CD4-positive, alpha-beta T cell (primary cell): ENCODE measurements at regions not wholly inside any gene's neighbourhood (a gene's known extent, or its start where the extent isn't known, plus 50 kb on each side); places are given as distances from the start of the nearest gene placed in this dataset.

Experiments used
- ATAC-seq: fragments of 200-7000 bp; cut with Tn5 transposase; one replicate; pipeline ENCODE4 v1.10.0; 2022; ENCODE audit warnings: mild to moderate bottlenecking; ENCODE audit not compliant: poor library complexity
- CTCF ChIA-PET: fragments of 350-600 bp; sonication (Branson Sonifier 250); formaldehyde crosslinking; loops from one replicate; lab custom pipeline; 2021; ENCODE audit warnings: antibody characterized with exemption, inconsistent platforms; lab: Charles Lee
- POLR2A ChIA-PET: fragments of 350-600 bp; sonication (Branson Sonifier 250); formaldehyde crosslinking; loops from one replicate; lab custom pipeline; 2021; ENCODE audit warnings: antibody characterized with exemption, inconsistent platforms; lab: Charles Lee
- DNase-seq, 14 experiments: peaks; one replicate each; pipeline ENCODE4 v3.0.0-alpha.2; 2013 to 2020; ENCODE audit warnings: mixed read lengths in 2 of 14
- H3K27ac ChIP-seq, 2 donors: one replicate each; pipeline versions ENCODE4 v1.5.1 to v1.7.0; 2013; ENCODE audit warnings: low read length in 2 of 2, low read depth in 1 of 2, mild to moderate bottlenecking in 1 of 2
- H3K27me3 ChIP-seq, 2 experiments: 1 replicate in 1 of 2; 2 replicates in 1 of 2; pipeline versions ENCODE4 v1.6.1 to v1.7.0; 2013; ENCODE audit warnings: low read length in 2 of 2, control low read depth in 1 of 2, mild to moderate bottlenecking in 1 of 2, moderate library complexity in 1 of 2; ENCODE audit not compliant: insufficient read depth in 2 of 2, control insufficient read depth in 1 of 2
- H3K36me3 ChIP-seq: one replicate; pipeline ENCODE4 v1.6.1; 2013; ENCODE audit warnings: low read length, control low read depth; ENCODE audit not compliant: insufficient read depth
- H3K4me1 ChIP-seq: one replicate; pipeline ENCODE4 v1.6.1; 2013; ENCODE audit warnings: low read length, control low read depth; ENCODE audit not compliant: insufficient read depth
- H3K4me3 ChIP-seq: one replicate; pipeline ENCODE4 v1.5.1; 2013; ENCODE audit warnings: mild to moderate bottlenecking, low read length, moderate library complexity
- H3K9me3 ChIP-seq, 2 experiments: 1 replicate in 1 of 2; 2 replicates in 1 of 2; pipeline versions ENCODE4 v1.6.1 to v1.7.0; 2013; ENCODE audit warnings: low read length in 2 of 2, mild to moderate bottlenecking in 2 of 2, control low read depth in 1 of 2, moderate library complexity in 1 of 2; ENCODE audit not compliant: control insufficient read depth in 1 of 2, insufficient read depth in 1 of 2
- H3K27ac Mint-ChIP-seq: one replicate; pipeline ENCODE4 v1.8.0; 2020; ENCODE audit warnings: mixed read lengths
- H3K27me3 Mint-ChIP-seq: one replicate; pipeline ENCODE4 v1.8.0; 2021; ENCODE audit warnings: mixed read lengths
- H3K36me3 Mint-ChIP-seq: one replicate; pipeline ENCODE4 v1.8.0; 2021; ENCODE audit warnings: low read depth, mixed read lengths
- H3K4me1 Mint-ChIP-seq: one replicate; pipeline ENCODE4 v1.8.0; 2021; ENCODE audit warnings: low read depth, mixed read lengths
- H3K4me3 Mint-ChIP-seq: one replicate; pipeline ENCODE4 v1.8.0; 2020; ENCODE audit warnings: mild to moderate bottlenecking, mixed read lengths
- H3K9me3 Mint-ChIP-seq: one replicate; pipeline ENCODE4 v1.8.0; 2020; ENCODE audit warnings: mixed read lengths
- intact Hi-C, 2 experiments: fragments of 100-400 bp; cut with DNase I in 1 of 2; cut with micrococcal nuclease in 1 of 2; formaldehyde crosslinking; loops; one replicate each; pipeline versions ENCODE4 v1.15.1 to v1.9.0; 2023 to 2025; cut with DNase I, micrococcal nuclease
- TF ChIP-seq, protein P1 (sequence below): fragments of 200-600 bp; IDR thresholded peaks from one replicate; pipeline ENCODE4 v1.8.0; 2022; ENCODE audit warnings: antibody characterized with exemption, mild to moderate bottlenecking

DNA sequence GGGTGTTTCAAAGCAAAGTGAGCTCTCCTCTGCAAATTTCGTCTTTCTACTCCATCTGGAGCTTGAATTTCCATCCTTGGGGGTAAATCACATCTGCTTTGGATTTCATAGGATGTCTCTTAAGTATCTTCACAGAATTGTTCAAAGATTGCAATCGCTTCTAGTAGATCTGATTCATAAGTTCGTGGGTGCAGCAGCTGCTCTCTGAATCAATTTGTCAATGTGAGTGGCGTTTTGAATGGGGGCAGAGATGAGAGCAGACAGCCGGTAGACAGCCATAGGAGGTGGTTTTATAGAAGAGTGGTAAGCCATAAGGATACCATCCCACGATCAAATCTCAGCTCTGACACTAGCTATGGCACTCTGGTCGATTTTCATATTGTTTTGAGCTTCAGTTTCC lies 146.0 kb upstream of the RPH3A start:
- H3K36me3 ChIP-seq, result no peaks in the 10 kb centered on the region
- DNase-seq, result no peak
- intact Hi-C loops, result no loop called here
- H3K4me1 ChIP-seq, result no peaks in the 10 kb centered on the region
- Mint-ChIP-seq H3K4me3 (no peak overlapping the region), H3K27ac (no peak overlapping the region), H3K4me1 (no peaks in the 10 kb centered on the region), H3K36me3 (no peaks in the 10 kb centered on the region), H3K9me3 (peaks cover 7% of the 10 kb centered on the region), H3K27me3 (peaks cover 45% of the 10 kb centered on the region)
- ChIA-PET CTCF (no interaction called here), POLR2A (no interaction called here)
- no peak overlapping the region for H3K4me3 ChIP-seq
- H3K27me3 ChIP-seq, result peaks cover 0 to 14% of the 10 kb centered on the region in 2 experiments
- TF ChIP-seq, protein P1, sequence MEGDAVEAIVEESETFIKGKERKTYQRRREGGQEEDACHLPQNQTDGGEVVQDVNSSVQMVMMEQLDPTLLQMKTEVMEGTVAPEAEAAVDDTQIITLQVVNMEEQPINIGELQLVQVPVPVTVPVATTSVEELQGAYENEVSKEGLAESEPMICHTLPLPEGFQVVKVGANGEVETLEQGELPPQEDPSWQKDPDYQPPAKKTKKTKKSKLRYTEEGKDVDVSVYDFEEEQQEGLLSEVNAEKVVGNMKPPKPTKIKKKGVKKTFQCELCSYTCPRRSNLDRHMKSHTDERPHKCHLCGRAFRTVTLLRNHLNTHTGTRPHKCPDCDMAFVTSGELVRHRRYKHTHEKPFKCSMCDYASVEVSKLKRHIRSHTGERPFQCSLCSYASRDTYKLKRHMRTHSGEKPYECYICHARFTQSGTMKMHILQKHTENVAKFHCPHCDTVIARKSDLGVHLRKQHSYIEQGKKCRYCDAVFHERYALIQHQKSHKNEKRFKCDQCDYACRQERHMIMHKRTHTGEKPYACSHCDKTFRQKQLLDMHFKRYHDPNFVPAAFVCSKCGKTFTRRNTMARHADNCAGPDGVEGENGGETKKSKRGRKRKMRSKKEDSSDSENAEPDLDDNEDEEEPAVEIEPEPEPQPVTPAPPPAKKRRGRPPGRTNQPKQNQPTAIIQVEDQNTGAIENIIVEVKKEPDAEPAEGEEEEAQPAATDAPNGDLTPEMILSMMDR, result no peak
- ATAC-seq, result no peak
- H3K9me3 ChIP-seq, result no peaks in the 10 kb centered on the region
- H3K27ac ChIP-seq, result no peak overlapping the region

DNA sequence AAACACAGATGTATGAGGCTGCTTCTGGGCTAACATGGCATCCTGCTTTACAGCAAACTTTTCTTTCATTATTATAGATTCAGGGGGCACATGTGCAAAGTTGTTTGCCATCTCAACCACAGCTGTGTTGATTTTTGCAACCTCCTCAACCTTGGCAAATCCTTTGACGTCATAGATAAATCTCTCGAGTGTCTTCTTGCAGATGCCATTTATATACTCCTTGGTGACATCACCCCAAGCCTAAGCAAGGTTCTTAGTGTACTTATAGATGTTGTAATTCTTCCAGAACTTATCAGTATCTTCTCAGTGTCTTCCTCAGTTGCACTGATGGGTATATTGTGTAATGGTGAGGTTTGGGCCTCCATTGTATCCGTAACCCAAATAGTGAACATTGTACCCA lies 135.4 kb upstream of the RPH3A start:
- no peak overlapping the region for H3K27ac ChIP-seq
- H3K9me3 Mint-ChIP-seq, result peaks cover 4% of the 10 kb centered on the region
- DNase-seq (no peak), ATAC-seq (no peak)
- H3K4me3 Mint-ChIP-seq, result no peak overlapping the region
- no peak overlapping the region for H3K27ac Mint-ChIP-seq
- TF ChIP-seq, protein P1, result no peak
- H3K36me3 Mint-ChIP-seq, result no peaks in the 10 kb centered on the region
- H3K36me3 ChIP-seq, result no peaks in the 10 kb centered on the region
- intact Hi-C loops, result no loop called here
- H3K4me1 Mint-ChIP-seq, result no peaks in the 10 kb centered on the region
- CTCF ChIA-PET, result no interaction called here
- H3K27me3 ChIP-seq, result peaks cover 4 to 5% of the 10 kb centered on the region in 2 experiments
- POLR2A ChIA-PET, result no interaction called here
- H3K9me3 ChIP-seq, result no peaks in the 10 kb centered on the region
- H3K4me3 ChIP-seq, result no peak overlapping the region
- H3K27me3 Mint-ChIP-seq, result peaks cover 4% of the 10 kb centered on the region
- no peaks in the 10 kb centered on the region for H3K4me1 ChIP-seq

DNA sequence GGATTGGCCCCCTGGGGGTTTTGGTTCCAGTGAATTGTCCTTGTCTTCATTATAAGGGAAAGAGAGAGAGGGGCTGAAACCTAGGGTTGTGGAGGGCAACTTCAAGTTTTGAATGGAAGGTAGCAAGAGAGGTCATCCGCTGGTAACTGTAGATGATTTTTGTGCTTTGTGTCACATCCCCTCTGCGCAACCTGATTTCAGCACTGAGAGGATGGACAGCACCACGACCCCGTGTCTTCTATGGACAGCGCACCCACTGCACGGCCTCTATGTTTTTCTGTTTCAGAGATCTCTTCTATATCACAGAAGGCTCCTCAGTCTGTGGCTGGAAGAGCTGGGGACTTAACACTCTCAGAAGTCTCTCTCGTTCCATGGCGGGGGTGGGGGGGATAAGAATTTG lies 127.0 kb upstream of the RPH3A start:
- ChIA-PET POLR2A (no interaction called here), CTCF (no interaction called here)
- no peak overlapping the region for H3K4me3 ChIP-seq
- H3K4me3 Mint-ChIP-seq, result no peak overlapping the region
- H3K36me3 ChIP-seq, result no peaks in the 10 kb centered on the region
- no peak for DNase-seq
- H3K4me1 Mint-ChIP-seq, result no peaks in the 10 kb centered on the region
- H3K9me3 ChIP-seq, result no peaks in the 10 kb centered on the region
- H3K36me3 Mint-ChIP-seq, result no peaks in the 10 kb centered on the region
- no peak overlapping the region for H3K27ac Mint-ChIP-seq
- intact Hi-C loops, result no loop called here
- H3K9me3 Mint-ChIP-seq, result no peaks in the 10 kb centered on the region
- peaks cover 11% of the 10 kb centered on the region for H3K4me1 ChIP-seq
- no peak for ATAC-seq
- peaks cover 5 to 19% of the 10 kb centered on the region in 2 experiments for H3K27me3 ChIP-seq
- TF ChIP-seq, protein P1, result no peak
- H3K27ac ChIP-seq, result no peak overlapping the region
- peaks cover 43% of the 10 kb centered on the region for H3K27me3 Mint-ChIP-seq
